PC-3 (cell line): ENCODE measurements at regions not wholly inside any gene's neighbourhood (a gene's known extent, or its start where the extent isn't known, plus 50 kb on each side); places are given as distances from the start of the nearest gene placed in this dataset.

ENCODE experiments used
- EZH2phosphoT487 ChIP-seq: fragments of 300-600 bp; sonication (generic); IDR thresholded peaks from 2 replicates; pipeline ENCODE4 v1.6.1; 2018; ENCODE audit warnings: mild to moderate bottlenecking, antibody characterized with exemption, low read length, borderline replicate concordance
- TF ChIP-seq, protein P1 (sequence below): fragments of 300-600 bp; sonication (generic); conservative IDR thresholded peaks from 2 replicates; pipeline ENCODE4 v1.5.1; 2017; ENCODE audit warnings: antibody characterized with exemption, low read depth, mild to moderate bottlenecking, low read length

DNA sequence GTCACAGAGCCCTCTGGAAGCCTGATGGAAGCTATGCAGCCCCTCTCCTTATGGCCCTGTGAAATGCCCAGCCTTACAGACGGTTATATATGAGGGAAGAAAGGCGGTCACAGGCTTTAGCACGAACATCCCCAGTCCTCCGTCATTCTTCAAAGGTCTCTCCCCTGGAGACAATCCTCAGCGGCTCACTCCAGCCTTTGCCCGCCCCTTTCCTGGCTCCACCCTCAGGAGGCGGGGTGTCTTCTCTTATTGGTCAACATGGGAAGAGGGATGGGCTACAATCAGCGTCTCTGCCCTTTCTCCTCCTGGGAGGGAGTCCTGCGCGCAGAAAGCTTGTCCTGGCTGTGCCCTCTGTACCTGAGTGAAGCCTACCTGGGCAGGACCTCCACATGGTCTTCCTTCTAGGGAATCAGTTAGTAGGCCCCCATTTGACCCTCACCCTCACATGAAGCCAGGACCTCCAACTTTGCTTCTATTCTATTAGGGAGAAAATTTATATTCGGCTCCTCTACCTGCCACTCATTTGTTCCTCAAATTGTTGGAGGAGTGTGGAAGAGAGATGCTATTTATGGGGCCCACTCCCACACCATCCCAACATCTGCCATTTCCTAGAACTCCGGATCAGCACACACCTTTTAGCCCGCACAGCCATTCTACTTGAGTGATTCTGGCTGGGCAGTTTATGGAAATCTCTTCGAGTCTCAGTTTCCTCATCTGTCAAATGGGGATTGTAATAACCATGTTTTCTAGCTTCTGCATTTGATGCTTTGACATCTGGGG, 112.9 kb upstream of the SLC6A11 start:
- TF ChIP-seq, protein P1, sequence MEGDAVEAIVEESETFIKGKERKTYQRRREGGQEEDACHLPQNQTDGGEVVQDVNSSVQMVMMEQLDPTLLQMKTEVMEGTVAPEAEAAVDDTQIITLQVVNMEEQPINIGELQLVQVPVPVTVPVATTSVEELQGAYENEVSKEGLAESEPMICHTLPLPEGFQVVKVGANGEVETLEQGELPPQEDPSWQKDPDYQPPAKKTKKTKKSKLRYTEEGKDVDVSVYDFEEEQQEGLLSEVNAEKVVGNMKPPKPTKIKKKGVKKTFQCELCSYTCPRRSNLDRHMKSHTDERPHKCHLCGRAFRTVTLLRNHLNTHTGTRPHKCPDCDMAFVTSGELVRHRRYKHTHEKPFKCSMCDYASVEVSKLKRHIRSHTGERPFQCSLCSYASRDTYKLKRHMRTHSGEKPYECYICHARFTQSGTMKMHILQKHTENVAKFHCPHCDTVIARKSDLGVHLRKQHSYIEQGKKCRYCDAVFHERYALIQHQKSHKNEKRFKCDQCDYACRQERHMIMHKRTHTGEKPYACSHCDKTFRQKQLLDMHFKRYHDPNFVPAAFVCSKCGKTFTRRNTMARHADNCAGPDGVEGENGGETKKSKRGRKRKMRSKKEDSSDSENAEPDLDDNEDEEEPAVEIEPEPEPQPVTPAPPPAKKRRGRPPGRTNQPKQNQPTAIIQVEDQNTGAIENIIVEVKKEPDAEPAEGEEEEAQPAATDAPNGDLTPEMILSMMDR = no peak
- no peak for TF ChIP-seq EZH2phosphoT487
